ENCODE measurements at regions not wholly inside any gene's neighbourhood (a gene's known extent, or its start where the extent isn't known, plus 50 kb on each side); places are given as distances from the start of the nearest gene placed in this dataset.

- DNase-seq: no peak
Observed at GRCh38 chr17:72303787-72304733, 183.2 kb downstream of the SOX9 start.

GRCh38 chr17:72304859-72305258 lies 184.0 kb downstream of the SOX9 start:
- no peak for DNase-seq

GRCh38 chr17:72305472-72305871 lies 184.7 kb downstream of the SOX9 start:
- no peak for DNase-seq

GRCh38 chr17:72306037-72306436 lies 185.2 kb downstream of the SOX9 start:
- DNase-seq: no peak

- no peak for DNase-seq
Observed at GRCh38 chr17:72307836-72308235, 187.0 kb downstream of the SOX9 start.

- DNase-seq: no peak
Observed at GRCh38 chr17:72308744-72309385, 188.0 kb downstream of the SOX9 start.

GRCh38 chr17:72311004-72311403 lies 190.2 kb downstream of the SOX9 start:
- no peak for DNase-seq

GRCh38 chr17:72315122-72315913 lies 194.5 kb downstream of the SOX9 start:
- DNase-seq: no peak

- no peak for DNase-seq
Observed at GRCh38 chr17:72318131-72318530, 197.3 kb downstream of the SOX9 start.

GRCh38 chr17:72321896-72322295 lies 201.1 kb downstream of the SOX9 start:
- DNase-seq: no peak

GRCh38 chr17:72332367-72332766 lies 211.5 kb downstream of the SOX9 start:
- DNase-seq: no peak

- DNase-seq: no peak
Observed at GRCh38 chr17:72333570-72333969, 212.8 kb downstream of the SOX9 start.

GRCh38 chr17:72334205-72334604 lies 213.4 kb downstream of the SOX9 start:
- DNase-seq: no peak

GRCh38 chr17:72336026-72336803 lies 215.4 kb downstream of the SOX9 start:
- DNase-seq: no peak

- DNase-seq: no peak
Observed at GRCh38 chr17:72336804-72337070, 215.9 kb downstream of the SOX9 start.

GRCh38 chr17:72338304-72338703 lies 217.5 kb downstream of the SOX9 start:
- DNase-seq: no peak

- no peak for DNase-seq
Observed at GRCh38 chr17:72338847-72339790, 218.3 kb downstream of the SOX9 start.

GRCh38 chr17:72340836-72341235 lies 220.0 kb downstream of the SOX9 start:
- DNase-seq: no peak

GRCh38 chr17:72342061-72342460 lies 221.2 kb downstream of the SOX9 start:
- DNase-seq: no peak

- no peak for DNase-seq
Observed at GRCh38 chr17:72342627-72343527, 222.1 kb downstream of the SOX9 start.

- DNase-seq: no peak
Observed at GRCh38 chr17:72343911-72344310, 223.1 kb downstream of the SOX9 start.
